Stimulated activated naive CD8-positive, alpha-beta T cell treated with anti-CD3 and anti-CD28 coated beads, Interleukin-15, Interleukin-2, amounts not matched to agents 100 U/mL and 50 U/mL, for 24 hours (primary cell): ENCODE measurements at regions not wholly inside any gene's neighbourhood (a gene's known extent, or its start where the extent isn't known, plus 50 kb on each side); places are given as distances from the start of the nearest gene placed in this dataset.

Source experiments
- ATAC-seq: fragments of 150-1000 bp; cut with Tn5 transposase; one replicate; pipeline ENCODE4 v1.10.0; 2021
- DNase-seq: peaks from one replicate; pipeline ENCODE4 v3.0.0; 2021

- DNase-seq (no peak), ATAC-seq (no peak)
These were observed 204.5 kb downstream of the PLK2 start for GRCh38 chr5:58255386-58255785.

- ATAC-seq, result no peak
- no peak for DNase-seq
These were observed 211.7 kb downstream of the PLK2 start for GRCh38 chr5:58248221-58248620.

- ATAC-seq, result no peak
- no peak for DNase-seq
These were observed 213.4 kb downstream of the PLK2 start for GRCh38 chr5:58246461-58246944.

GRCh38 chr5:58245476-58245840 lies 214.4 kb downstream of the PLK2 start:
- DNase-seq (no peak), ATAC-seq (no peak)

GRCh38 chr5:58244819-58245475 lies 214.9 kb downstream of the PLK2 start:
- ATAC-seq (no peak), DNase-seq (no peak)

GRCh38 chr5:58241389-58241788 lies 218.5 kb downstream of the PLK2 start:
- no peak for DNase-seq
- no peak for ATAC-seq

GRCh38 chr5:58240322-58240721 lies 219.6 kb downstream of the PLK2 start:
- ATAC-seq, result no peak

GRCh38 chr5:58239731-58240130 lies 220.2 kb downstream of the PLK2 start:
- DNase-seq, result no peak
- no peak for ATAC-seq

More at GRCh38 chr5:58240322-58240721, 219.6 kb downstream of the PLK2 start:
- DNase-seq, result no peak

- no peak for DNase-seq
- no peak for ATAC-seq
These were observed 220.8 kb downstream of the PLK2 start for GRCh38 chr5:58239045-58239444.

GRCh38 chr5:58236498-58236897 lies 223.4 kb downstream of the PLK2 start:
- DNase-seq, result no peak
- ATAC-seq, result no peak

- no peak for ATAC-seq
- DNase-seq, result no peak
These were observed 224.6 kb downstream of the PLK2 start for GRCh38 chr5:58235299-58235698.

GRCh38 chr5:58232130-58232529 lies 227.8 kb downstream of the PLK2 start:
- DNase-seq (no peak), ATAC-seq (no peak)

GRCh38 chr5:58231041-58231440 lies 228.8 kb downstream of the PLK2 start:
- DNase-seq (no peak), ATAC-seq (no peak)

- no peak for DNase-seq
- ATAC-seq, result no peak
These were observed 231.0 kb downstream of the PLK2 start for GRCh38 chr5:58228896-58229295.

- no peak for ATAC-seq
- no peak for DNase-seq
These were observed 232.0 kb downstream of the PLK2 start for GRCh38 chr5:58227858-58228257.

- ATAC-seq (no peak), DNase-seq (no peak)
These were observed 235.2 kb downstream of the PLK2 start for GRCh38 chr5:58224661-58225060.

- DNase-seq (no peak), ATAC-seq (no peak)
These were observed 235.7 kb downstream of the PLK2 start for GRCh38 chr5:58224221-58224620.

- ATAC-seq (no peak), DNase-seq (no peak)
These were observed 244.5 kb downstream of the PLK2 start for GRCh38 chr5:58215364-58215763.

GRCh38 chr5:58211441-58211840 lies 248.4 kb downstream of the PLK2 start:
- no peak for ATAC-seq
- DNase-seq, result no peak

- ATAC-seq (no peak), DNase-seq (no peak)
These were observed 251.2 kb downstream of the PLK2 start for GRCh38 chr5:58208674-58209073.

GRCh38 chr5:58207076-58207475 lies 252.8 kb downstream of the PLK2 start:
- no peak for DNase-seq
- ATAC-seq, result no peak

- ATAC-seq (no peak), DNase-seq (no peak)
These were observed 254.9 kb downstream of the PLK2 start for GRCh38 chr5:58204966-58205365.

- DNase-seq (no peak), ATAC-seq (no peak)
These were observed 256.9 kb downstream of the PLK2 start for GRCh38 chr5:58202941-58203444.

- ATAC-seq, result no peak
- DNase-seq, result no peak
These were observed 257.8 kb downstream of the PLK2 start for GRCh38 chr5:58201922-58202648.
